GM20431 (cell line): ENCODE measurements at regions not wholly inside any gene's neighbourhood (a gene's known extent, or its start where the extent isn't known, plus 50 kb on each side); places are given as distances from the start of the nearest gene placed in this dataset.
"Not testable (repeated sequence)": the region's sequence is repeated elsewhere in the genome, so short reads cannot be mapped to it uniquely, and the experiment has no call there.

Experiments
- in situ Hi-C: fragments of 300-500 bp; cut with MseI, MboI; formaldehyde crosslinking; loops from one replicate; pipeline ENCODE4 v1.15.0; 2020; ENCODE audit warnings: low sequenced_read_pairs; ENCODE audit not compliant: unreplicated experiment

DNA sequence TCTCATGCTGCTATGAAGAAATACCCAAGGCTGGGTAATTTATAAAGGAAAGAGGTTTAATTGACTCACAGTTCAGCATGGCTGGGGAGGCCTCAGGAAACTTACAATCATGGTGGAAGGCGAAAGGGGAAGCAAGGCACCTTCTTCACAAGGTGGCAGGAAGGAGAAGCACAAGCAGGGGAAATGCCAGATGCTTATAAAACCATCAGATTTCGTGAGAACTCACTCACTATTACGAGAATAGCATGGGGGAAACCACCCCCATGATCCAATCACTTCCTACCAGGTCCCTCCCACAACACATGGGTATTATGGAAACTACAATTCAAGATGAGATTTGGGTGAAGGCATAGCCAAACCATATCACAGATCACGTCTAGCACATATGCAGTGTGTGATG lies 61.8 kb upstream of the MARCKS start:
- in situ Hi-C loops, result not testable (repeated sequence)

DNA sequence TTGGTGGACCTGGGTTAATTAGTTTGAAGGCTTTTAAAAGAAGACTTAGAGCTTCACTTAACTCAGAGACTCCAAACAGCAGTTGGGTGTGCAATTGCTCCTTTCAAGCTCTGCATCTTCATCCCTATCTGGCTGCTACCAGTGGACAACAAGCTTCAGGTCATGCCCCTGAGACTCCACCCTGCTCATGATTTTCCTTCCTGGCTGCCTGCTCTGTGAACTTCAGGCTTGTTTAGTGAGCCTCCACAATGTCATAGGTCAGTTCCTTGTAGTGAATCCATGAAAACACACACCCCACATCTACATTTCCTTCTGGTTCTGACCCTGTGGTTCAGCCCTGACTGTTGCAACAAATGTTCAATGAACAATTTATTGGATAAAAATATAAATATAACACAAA lies 61.1 kb upstream of the MARCKS start:
- in situ Hi-C loops, result no loop called here

DNA sequence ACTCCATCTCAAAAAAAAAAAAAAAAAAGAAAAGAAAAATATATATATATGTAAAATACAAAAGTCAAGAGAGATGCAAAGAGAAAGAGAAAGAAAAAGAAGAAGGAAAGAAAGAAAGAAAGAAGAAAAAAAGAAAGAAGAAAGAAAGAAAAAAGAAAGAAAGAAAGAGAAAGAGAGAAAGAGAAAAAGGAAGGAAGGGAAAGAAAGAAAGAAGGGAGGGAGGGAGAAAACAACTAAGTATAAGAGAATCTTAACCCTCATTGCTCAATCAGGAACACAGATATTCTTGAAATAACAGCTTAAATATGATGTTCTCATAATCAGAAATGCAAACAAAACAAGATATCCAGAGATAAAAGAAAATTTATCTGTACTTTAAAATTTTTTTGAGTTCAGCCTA lies 54.4 kb upstream of the MARCKS start:
- in situ Hi-C loops, result no loop called here

DNA sequence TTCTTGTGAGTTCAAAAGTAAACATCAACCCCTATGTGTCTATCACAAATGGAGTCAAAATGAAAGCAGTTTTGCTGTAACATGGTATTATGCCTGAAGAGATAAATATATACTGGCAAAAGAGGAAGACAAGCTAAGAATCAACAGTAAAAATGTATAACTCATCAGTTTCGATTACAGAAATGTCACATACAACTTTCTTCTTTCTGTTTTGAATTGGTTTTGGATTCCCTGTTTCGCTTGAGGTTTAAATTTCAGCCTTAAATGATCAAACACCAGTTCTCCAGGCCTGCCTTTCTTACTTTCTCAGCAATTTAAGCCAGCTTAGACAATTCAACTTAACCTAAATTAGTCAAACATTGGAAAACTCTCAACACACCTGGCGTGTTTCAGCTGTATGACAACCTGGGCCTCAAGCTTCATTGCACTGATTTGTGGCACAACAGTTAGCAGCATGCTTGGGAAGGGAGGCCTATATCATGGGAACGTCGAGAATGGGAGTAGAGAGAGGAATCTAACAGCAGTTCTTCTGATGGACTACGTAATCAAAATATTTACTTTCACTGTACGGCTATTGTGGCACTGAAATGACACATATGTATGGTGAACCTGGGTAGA lies 51.9 kb upstream of the MARCKS start:
- in situ Hi-C loops, result no loop called here

DNA sequence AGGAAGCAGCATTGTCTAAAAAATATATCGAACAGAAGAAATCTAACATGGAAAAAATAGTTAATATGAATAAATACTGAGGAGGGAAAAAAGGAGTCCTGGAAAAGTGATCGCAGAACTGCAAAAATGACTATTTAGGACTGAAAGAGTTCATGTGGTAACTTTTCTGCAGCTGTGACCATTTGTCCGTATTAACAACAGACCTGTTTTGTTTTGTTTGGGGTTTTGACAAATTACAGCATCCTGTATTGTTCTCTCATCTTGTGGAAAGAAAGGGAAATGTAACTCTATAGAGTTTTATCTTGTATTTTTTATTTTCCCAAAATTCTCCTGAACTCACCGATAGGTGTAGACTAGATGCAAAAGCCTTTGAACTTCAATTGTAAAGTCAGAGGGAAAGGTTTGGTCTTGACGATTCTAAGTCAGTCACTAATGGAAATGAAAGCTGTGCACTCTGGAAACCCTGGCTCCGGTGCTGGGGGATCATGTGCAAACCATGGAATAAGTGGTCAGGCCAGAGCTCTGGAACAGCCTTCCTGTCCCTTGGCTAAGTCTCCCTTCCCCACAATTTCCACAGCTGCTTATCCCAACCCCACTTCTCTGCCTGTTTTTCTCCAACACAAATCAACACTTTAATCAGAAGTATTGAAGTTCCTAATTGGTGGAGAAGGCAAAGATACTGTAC lies 51.2 kb upstream of the MARCKS start:
- in situ Hi-C loops, result no loop called here
